ENCODE measurements at regions not wholly inside any gene's neighbourhood (a gene's known extent, or its start where the extent isn't known, plus 50 kb on each side); places are given as distances from the start of the nearest gene placed in this dataset.

- Mint-ChIP-seq H3K27ac (no peak overlapping the region), H3K9me3 (ENCODE audit: low read depth) (no peaks in the 10 kb centered on the region), H3K4me1 (no peaks in the 10 kb centered on the region), H3K4me3 (no peak overlapping the region), H3K36me3 (ENCODE audit: low read depth) (no peaks in the 10 kb centered on the region), H3K27me3 (peaks cover 8% of the 10 kb centered on the region)
- ATAC-seq (no peak), DNase-seq (no peak)
- ChIA-PET POLR2A (no interaction called here), CTCF (no interaction called here)
- intact Hi-C loops (cut with DNase I, micrococcal nuclease) = no loop called here
Measured at GRCh38 chr2:117718048-117718447, 96.4 kb upstream of the DDX18 start.

GRCh38 chr2:117720765-117721164 lies 93.7 kb upstream of the DDX18 start:
- ATAC-seq (no peak), DNase-seq (no peak)
- Mint-ChIP-seq H3K4me3 (no peak overlapping the region), H3K27me3 (peaks cover 8% of the 10 kb centered on the region), H3K27ac (no peak overlapping the region), H3K4me1 (no peaks in the 10 kb centered on the region), H3K36me3 (ENCODE audit: low read depth) (no peaks in the 10 kb centered on the region), H3K9me3 (ENCODE audit: low read depth) (no peaks in the 10 kb centered on the region)
- intact Hi-C loops (cut with DNase I, micrococcal nuclease) = no loop called here
- POLR2A ChIA-PET = no interaction called here
- CTCF ChIA-PET = no interaction called here

GRCh38 chr2:117723483-117723882 lies 91.0 kb upstream of the DDX18 start:
- Mint-ChIP-seq H3K9me3 (ENCODE audit: low read depth) (no peaks in the 10 kb centered on the region), H3K27ac (no peak overlapping the region), H3K27me3 (peaks cover 5% of the 10 kb centered on the region), H3K4me3 (no peak overlapping the region), H3K4me1 (no peaks in the 10 kb centered on the region), H3K36me3 (ENCODE audit: low read depth) (no peaks in the 10 kb centered on the region)
- intact Hi-C loops (cut with DNase I, micrococcal nuclease) = no loop called here
- ATAC-seq (no peak), DNase-seq (no peak)
- ChIA-PET CTCF (no interaction called here), POLR2A (no interaction called here)

GRCh38 chr2:117723888-117724434 lies 90.5 kb upstream of the DDX18 start:
- intact Hi-C loops (cut with DNase I, micrococcal nuclease) = no loop called here

GRCh38 chr2:117726747-117727146 lies 87.7 kb upstream of the DDX18 start:
- Mint-ChIP-seq H3K4me3 (no peak overlapping the region), H3K27me3 (no peaks in the 10 kb centered on the region), H3K9me3 (ENCODE audit: low read depth) (no peaks in the 10 kb centered on the region), H3K36me3 (ENCODE audit: low read depth) (no peaks in the 10 kb centered on the region), H3K27ac (no peak overlapping the region), H3K4me1 (no peaks in the 10 kb centered on the region)
- POLR2A ChIA-PET = no interaction called here
- ATAC-seq (no peak), DNase-seq (no peak)
- intact Hi-C loops (cut with DNase I, micrococcal nuclease) = no loop called here
- CTCF ChIA-PET = interaction anchor here (0.7 kb wide), 1 partner anchor 16 kb away, joined by 3 read pairs; no protein-coding TSS in a partner anchor

More at GRCh38 chr2:117723888-117724434, 90.5 kb upstream of the DDX18 start:
- no peak for DNase-seq
- Mint-ChIP-seq H3K4me3 (no peak overlapping the region), H3K4me1 (no peaks in the 10 kb centered on the region), H3K9me3 (ENCODE audit: low read depth) (no peaks in the 10 kb centered on the region), H3K27me3 (peaks cover under 1% of the 10 kb centered on the region), H3K27ac (no peak overlapping the region), H3K36me3 (ENCODE audit: low read depth) (no peaks in the 10 kb centered on the region)
- no peak for ATAC-seq
- ChIA-PET POLR2A (no interaction called here), CTCF (no interaction called here)

GRCh38 chr2:117737846-117738245 lies 76.6 kb upstream of the DDX18 start:
- H3K36me3 Mint-ChIP-seq (ENCODE audit: low read depth) = no peaks in the 10 kb centered on the region
- CTCF ChIA-PET = no interaction called here

GRCh38 chr2:117738991-117739839 lies 75.3 kb upstream of the DDX18 start:
- ChIA-PET CTCF (interaction anchor here (0.5 kb wide), 1 partner anchor 86 kb away, joined by 4 read pairs; no protein-coding TSS in a partner anchor), POLR2A (no interaction called here)
- intact Hi-C loops (cut with DNase I, micrococcal nuclease) = no loop called here
- no peak overlapping the region for H3K4me3 Mint-ChIP-seq
- DNase-seq (no peak), ATAC-seq (no peak)
- no peaks in the 10 kb centered on the region for H3K9me3 Mint-ChIP-seq (ENCODE audit: low read depth)
- no peak overlapping the region for H3K27ac Mint-ChIP-seq
- no peaks in the 10 kb centered on the region for H3K4me1 Mint-ChIP-seq
- H3K27me3 Mint-ChIP-seq = peaks cover 4% of the 10 kb centered on the region
- no peaks in the 10 kb centered on the region for H3K36me3 Mint-ChIP-seq (ENCODE audit: low read depth)

More at GRCh38 chr2:117737846-117738245, 76.6 kb upstream of the DDX18 start:
- Mint-ChIP-seq H3K9me3 (ENCODE audit: low read depth) (peaks cover 3% of the 10 kb centered on the region), H3K4me3 (no peak overlapping the region), H3K27ac (no peak overlapping the region), H3K27me3 (peaks cover 4% of the 10 kb centered on the region), H3K4me1 (no peaks in the 10 kb centered on the region)
- POLR2A ChIA-PET = no interaction called here
- ATAC-seq (no peak), DNase-seq (no peak)
- intact Hi-C loops (cut with DNase I, micrococcal nuclease) = no loop called here

- intact Hi-C loops (cut with DNase I, micrococcal nuclease) = no loop called here
- peaks cover 4% of the 10 kb centered on the region for H3K27me3 Mint-ChIP-seq
- H3K27ac Mint-ChIP-seq = no peak overlapping the region
- ChIA-PET POLR2A (no interaction called here), CTCF (no interaction called here)
- no peak for DNase-seq
- no peak overlapping the region for H3K4me3 Mint-ChIP-seq
- no peak for ATAC-seq
- H3K9me3 Mint-ChIP-seq (ENCODE audit: low read depth) = no peaks in the 10 kb centered on the region
- no peaks in the 10 kb centered on the region for H3K36me3 Mint-ChIP-seq (ENCODE audit: low read depth)
- no peaks in the 10 kb centered on the region for H3K4me1 Mint-ChIP-seq
Measured at GRCh38 chr2:117745537-117745936, 69.0 kb upstream of the DDX18 start.

- ATAC-seq = no peak
- H3K36me3 Mint-ChIP-seq (ENCODE audit: low read depth) = no peaks in the 10 kb centered on the region
- no peaks in the 10 kb centered on the region for H3K4me1 Mint-ChIP-seq
- H3K9me3 Mint-ChIP-seq (ENCODE audit: low read depth) = peaks cover 8% of the 10 kb centered on the region
- ChIA-PET CTCF (no interaction called here), POLR2A (no interaction called here)
- no peak overlapping the region for H3K4me3 Mint-ChIP-seq
- intact Hi-C loops (cut with DNase I, micrococcal nuclease) = no loop called here
- no peak for DNase-seq
- peaks cover 4% of the 10 kb centered on the region for H3K27me3 Mint-ChIP-seq
- H3K27ac Mint-ChIP-seq = no peak overlapping the region
Measured at GRCh38 chr2:117755768-117756167, 58.7 kb upstream of the DDX18 start.

- CTCF ChIA-PET = interaction anchor here (0.8 kb wide), 1 partner anchor 25 kb away, joined by 3 read pairs; no protein-coding TSS in a partner anchor
- H3K4me3 Mint-ChIP-seq = no peak overlapping the region
- DNase-seq (no peak), ATAC-seq (no peak)
- no peak overlapping the region for H3K27ac Mint-ChIP-seq
- POLR2A ChIA-PET = no interaction called here
- H3K4me1 Mint-ChIP-seq = no peaks in the 10 kb centered on the region
- H3K27me3 Mint-ChIP-seq = peaks cover 4% of the 10 kb centered on the region
- no peaks in the 10 kb centered on the region for H3K36me3 Mint-ChIP-seq (ENCODE audit: low read depth)
- intact Hi-C loops (cut with DNase I, micrococcal nuclease) = no loop called here
- peaks cover under 1% of the 10 kb centered on the region for H3K9me3 Mint-ChIP-seq (ENCODE audit: low read depth)
Measured at GRCh38 chr2:117760916-117761315, 53.6 kb upstream of the DDX18 start.

GRCh38 chr2:117762454-117762853 lies 52.0 kb upstream of the DDX18 start:
- intact Hi-C loops (cut with DNase I, micrococcal nuclease) = no loop called here
- ChIA-PET POLR2A (no interaction called here), CTCF (no interaction called here)

GRCh38 chr2:117763804-117764203 lies 50.7 kb upstream of the DDX18 start:
- no peak for DNase-seq
- intact Hi-C loops (cut with DNase I, micrococcal nuclease) = no loop called here
- no peak for ATAC-seq
- Mint-ChIP-seq H3K36me3 (ENCODE audit: low read depth) (no peaks in the 10 kb centered on the region), H3K27ac (no peak overlapping the region), H3K9me3 (ENCODE audit: low read depth) (peaks cover 3% of the 10 kb centered on the region), H3K27me3 (peaks cover 4% of the 10 kb centered on the region), H3K4me3 (no peak overlapping the region), H3K4me1 (no peaks in the 10 kb centered on the region)
- POLR2A ChIA-PET = no interaction called here
- CTCF ChIA-PET = no interaction called here

More at GRCh38 chr2:117762454-117762853, 52.0 kb upstream of the DDX18 start:
- ATAC-seq = no peak
- no peak for DNase-seq
- Mint-ChIP-seq H3K27me3 (peaks cover 4% of the 10 kb centered on the region), H3K4me1 (no peaks in the 10 kb centered on the region), H3K4me3 (no peak overlapping the region), H3K9me3 (ENCODE audit: low read depth) (peaks cover 3% of the 10 kb centered on the region), H3K36me3 (ENCODE audit: low read depth) (no peaks in the 10 kb centered on the region), H3K27ac (no peak overlapping the region)

Data from activated CD4-positive, alpha-beta T cell treated with anti-CD3 and anti-CD28 coated beads for 36 hours (primary cell).